Mucosa of rectum (tissue), 2 donors: ENCODE measurements at regions not wholly inside any gene's neighbourhood (a gene's known extent, or its start where the extent isn't known, plus 50 kb on each side); places are given as distances from the start of the nearest gene placed in this dataset.
A peak's percentile ranks its signal among the peaks of the same experiment; 100 is the strongest.

Experiments
- H3K27ac ChIP-seq, 2 donors: one replicate each; pipeline ENCODE4 v1.7.0; 2013; ENCODE audit warnings: inconsistent platforms in 2 of 2, low read depth in 2 of 2, low read length in 2 of 2
- H3K27me3 ChIP-seq, 2 donors: one replicate each; pipeline ENCODE4 v1.7.0; 2013; ENCODE audit warnings: low read length in 2 of 2; ENCODE audit not compliant: control insufficient read depth in 2 of 2, insufficient read depth in 2 of 2
- H3K36me3 ChIP-seq, 2 donors: one replicate each; pipeline ENCODE4 v1.7.0; 2013; ENCODE audit warnings: low read length in 2 of 2; ENCODE audit not compliant: control insufficient read depth in 2 of 2, insufficient read depth in 2 of 2
- H3K4me1 ChIP-seq, 2 donors: one replicate each; pipeline ENCODE4 v1.7.0; 2013; ENCODE audit warnings: low read length in 2 of 2, mild to moderate bottlenecking in 1 of 2; ENCODE audit not compliant: control insufficient read depth in 2 of 2, insufficient read depth in 2 of 2
- H3K4me3 ChIP-seq, 2 donors: one replicate each; pipeline ENCODE4 v1.7.0; 2013; ENCODE audit warnings: low read length in 2 of 2
- H3K9ac ChIP-seq, 2 donors: one replicate each; pipeline ENCODE4 v1.7.0; 2013; ENCODE audit warnings: low read length in 2 of 2, low read depth in 1 of 2, mild to moderate bottlenecking in 1 of 2
- H3K9me3 ChIP-seq, 2 donors: one replicate each; pipeline ENCODE4 v1.7.0; 2013; ENCODE audit warnings: low read length in 2 of 2; ENCODE audit not compliant: control insufficient read depth in 2 of 2
- donor health status: healthy.
- donor health status: Normal muscosa, but diverticular disease.

DNA sequence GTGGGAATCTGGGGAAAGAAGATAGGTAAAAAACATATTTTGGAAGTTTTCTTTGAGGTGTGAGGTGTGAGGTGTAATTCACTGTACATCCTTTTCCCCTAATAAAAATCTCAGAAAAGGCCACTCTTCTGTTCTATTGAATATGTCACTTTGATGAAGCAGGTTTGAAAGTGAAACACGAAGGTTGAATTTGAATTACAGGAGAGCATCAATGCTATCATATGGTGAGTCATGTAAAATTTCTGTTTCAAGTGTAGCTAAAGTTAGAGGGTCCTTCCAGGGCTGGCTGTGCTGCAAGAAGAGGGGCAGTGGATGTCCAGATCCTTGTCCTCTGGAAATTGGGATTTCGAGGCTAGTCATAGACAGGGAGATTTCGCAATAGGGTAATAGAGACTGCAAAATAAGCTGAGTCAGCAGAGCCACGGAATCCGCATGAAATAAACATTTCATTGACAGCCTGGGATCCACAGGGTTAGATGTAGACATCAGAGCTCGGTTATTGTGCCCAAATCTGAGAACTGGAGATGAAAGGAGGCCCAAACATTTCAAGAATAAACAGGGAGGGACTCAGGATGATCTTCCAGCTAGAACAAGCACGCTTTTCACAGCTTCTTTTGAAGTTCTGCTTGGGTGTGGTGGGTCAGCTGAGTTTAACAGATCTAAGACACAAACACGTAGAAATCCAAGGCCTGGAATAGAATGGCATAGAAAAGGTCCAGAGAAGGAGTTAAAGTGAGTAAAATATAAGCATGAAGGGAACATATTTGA, 194.4 kb upstream of the CDKN2B start:
- no peak overlapping the region for H3K27ac ChIP-seq
- peaks cover 0 to 6% of the 10 kb centered on the region in 2 donors for H3K27me3 ChIP-seq
- H3K36me3 ChIP-seq = no peaks in the 10 kb centered on the region

DNA sequence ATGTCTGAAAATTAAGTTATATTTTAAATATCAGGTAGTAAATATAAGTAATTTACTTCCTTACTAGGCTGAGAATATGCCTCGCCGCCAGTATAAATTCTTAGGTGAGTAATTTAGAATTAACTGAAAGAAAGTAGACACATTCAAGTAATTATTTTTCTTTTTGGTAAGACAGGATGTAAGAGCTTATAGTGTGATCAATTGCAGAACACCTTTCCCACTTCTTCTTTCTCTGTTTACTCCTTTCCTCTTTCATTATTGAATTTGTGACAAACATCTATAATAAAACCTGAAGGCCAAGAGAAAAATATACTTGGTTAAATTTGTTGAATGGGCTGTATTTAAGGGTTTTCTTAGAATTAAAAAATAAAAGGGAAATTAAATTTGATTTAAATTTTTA, 195.1 kb upstream of the CDKN2B start:
- no peak overlapping the region for H3K9ac ChIP-seq
- H3K27me3 ChIP-seq = peaks cover 0 to 6% of the 10 kb centered on the region in 2 donors
- H3K4me3 ChIP-seq = no peak overlapping the region
- no peaks in the 10 kb centered on the region for H3K9me3 ChIP-seq
- peaks cover 0 to 7% of the 10 kb centered on the region in 2 donors for H3K4me1 ChIP-seq
- H3K36me3 ChIP-seq = no peaks in the 10 kb centered on the region
- H3K27ac ChIP-seq = no peak overlapping the region

More for the DNA sequence above, 194.4 kb upstream of the CDKN2B start:
- Histone ChIP-seq H3K9ac (no peak overlapping the region), H3K4me3 (peak overlapping the region in 1 of 2 donors; percentile 14), H3K9me3 (no peaks in the 10 kb centered on the region), H3K4me1 (peaks cover 0 to 2% of the 10 kb centered on the region in 2 donors)

DNA sequence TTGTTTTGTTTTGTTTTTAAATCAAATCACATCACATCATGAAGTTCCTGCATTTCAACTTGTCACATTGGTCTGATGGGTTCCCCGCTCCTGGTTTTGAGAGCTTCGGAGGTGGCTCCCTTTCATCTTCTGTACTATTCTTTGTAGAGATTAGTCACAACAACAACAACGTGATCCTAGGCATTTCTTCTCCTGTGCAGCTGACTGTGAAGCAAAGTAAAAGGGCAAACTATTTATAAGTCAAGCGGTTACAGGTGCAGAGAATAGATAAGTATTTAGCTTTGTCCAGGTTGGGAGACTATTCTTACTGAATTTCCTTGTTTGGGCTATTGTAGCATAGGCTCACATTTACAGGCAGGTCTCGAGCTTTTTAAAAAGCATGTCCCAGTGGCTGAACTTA, 197.7 kb upstream of the CDKN2B start:
- peaks cover 0 to 7% of the 10 kb centered on the region in 2 donors for H3K4me1 ChIP-seq
- no peak overlapping the region for H3K27ac ChIP-seq
- H3K27me3 ChIP-seq = no peaks in the 10 kb centered on the region
- no peak overlapping the region for H3K9ac ChIP-seq
- H3K36me3 ChIP-seq = no peaks in the 10 kb centered on the region
- no peaks in the 10 kb centered on the region for H3K9me3 ChIP-seq
- no peak overlapping the region for H3K4me3 ChIP-seq

DNA sequence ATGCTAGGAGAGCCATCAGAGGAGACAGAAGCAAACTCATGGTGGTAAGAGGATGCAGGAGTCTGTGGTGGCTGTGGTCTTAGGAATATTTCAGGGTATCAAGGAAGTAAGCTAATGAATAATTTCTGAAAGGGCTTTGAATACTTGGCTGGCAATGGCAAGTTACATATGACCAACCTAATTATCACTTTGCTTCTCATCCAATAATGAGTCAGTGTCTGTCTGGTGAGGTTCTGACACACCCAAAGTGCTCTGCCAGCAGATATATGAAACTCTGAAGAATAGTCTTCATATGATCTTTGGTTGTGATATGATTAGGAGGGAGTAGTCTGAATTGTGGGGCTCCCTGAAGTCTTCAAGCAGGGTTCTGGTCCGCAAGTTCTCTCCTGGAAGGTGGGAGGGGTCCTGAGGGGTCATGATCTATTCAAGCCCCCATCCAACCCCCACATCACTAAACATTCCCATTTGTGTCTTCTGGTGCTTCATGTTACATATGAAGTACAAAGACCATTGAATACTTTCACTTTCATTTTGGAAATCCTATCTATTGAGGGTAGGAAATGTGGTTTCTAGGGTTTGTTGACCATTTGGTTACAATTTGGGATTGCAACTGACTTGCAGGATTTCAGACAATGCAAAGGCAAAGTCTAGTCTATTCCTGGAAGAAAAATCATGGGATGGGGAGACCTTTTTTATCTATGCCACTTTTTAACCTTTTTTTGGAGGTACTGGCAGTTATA, 199.9 kb upstream of the CDKN2B start:
- Histone ChIP-seq H3K9ac (no peak overlapping the region), H3K27ac (no peak overlapping the region), H3K4me3 (peak overlapping the region in 1 of 2 donors; percentile 26), H3K4me1 (peaks cover 0 to 5% of the 10 kb centered on the region in 2 donors), H3K27me3 (no peaks in the 10 kb centered on the region), H3K9me3 (no peaks in the 10 kb centered on the region), H3K36me3 (no peaks in the 10 kb centered on the region)

DNA sequence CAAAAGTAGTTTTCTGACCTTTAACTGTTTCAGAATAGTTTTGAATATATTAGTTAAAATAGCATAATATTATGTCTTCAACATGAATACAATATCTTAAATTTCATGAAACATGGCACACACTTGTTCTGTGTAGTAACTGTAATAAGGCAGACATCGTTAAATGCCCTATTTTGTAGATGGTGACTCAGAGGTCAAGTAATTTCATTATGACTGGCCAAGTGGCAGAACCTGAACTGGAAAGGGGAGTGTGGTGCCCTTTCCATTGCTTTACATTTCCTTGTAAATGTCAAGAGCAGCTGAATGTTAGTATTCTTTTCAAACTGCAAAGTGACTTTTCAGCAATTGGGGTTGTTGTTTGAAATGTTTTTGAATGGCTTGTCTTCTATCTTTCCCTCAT, 201.2 kb upstream of the CDKN2B start:
- no peak overlapping the region for H3K4me3 ChIP-seq
- H3K4me1 ChIP-seq = peaks cover 0 to 5% of the 10 kb centered on the region in 2 donors
- no peak overlapping the region for H3K27ac ChIP-seq
- no peaks in the 10 kb centered on the region for H3K27me3 ChIP-seq
- H3K9ac ChIP-seq = no peak overlapping the region
- no peaks in the 10 kb centered on the region for H3K36me3 ChIP-seq
- H3K9me3 ChIP-seq = no peaks in the 10 kb centered on the region

DNA sequence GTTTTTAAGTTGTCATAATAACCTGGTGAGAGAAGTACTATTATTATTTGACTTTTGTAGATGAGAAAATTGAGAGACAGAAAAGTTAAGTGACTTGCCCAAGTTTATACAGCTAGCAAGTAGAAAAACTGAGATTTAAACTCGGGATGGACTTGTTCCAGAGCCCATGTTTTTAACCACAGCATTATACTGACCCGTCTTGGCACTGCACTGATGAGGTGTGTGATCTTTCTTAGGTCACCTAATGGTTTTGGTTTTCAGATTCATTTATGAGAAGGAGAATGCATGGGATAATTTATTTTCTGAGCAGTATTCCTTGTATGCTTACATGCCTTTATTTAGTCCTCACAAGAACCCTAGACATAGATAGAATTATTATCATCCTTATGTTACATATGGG, 201.8 kb upstream of the CDKN2B start:
- peaks cover 0 to 5% of the 10 kb centered on the region in 2 donors for H3K4me1 ChIP-seq
- no peak overlapping the region for H3K27ac ChIP-seq
- no peaks in the 10 kb centered on the region for H3K9me3 ChIP-seq
- no peaks in the 10 kb centered on the region for H3K27me3 ChIP-seq
- no peak overlapping the region for H3K4me3 ChIP-seq
- H3K36me3 ChIP-seq = no peaks in the 10 kb centered on the region
- no peak overlapping the region for H3K9ac ChIP-seq

DNA sequence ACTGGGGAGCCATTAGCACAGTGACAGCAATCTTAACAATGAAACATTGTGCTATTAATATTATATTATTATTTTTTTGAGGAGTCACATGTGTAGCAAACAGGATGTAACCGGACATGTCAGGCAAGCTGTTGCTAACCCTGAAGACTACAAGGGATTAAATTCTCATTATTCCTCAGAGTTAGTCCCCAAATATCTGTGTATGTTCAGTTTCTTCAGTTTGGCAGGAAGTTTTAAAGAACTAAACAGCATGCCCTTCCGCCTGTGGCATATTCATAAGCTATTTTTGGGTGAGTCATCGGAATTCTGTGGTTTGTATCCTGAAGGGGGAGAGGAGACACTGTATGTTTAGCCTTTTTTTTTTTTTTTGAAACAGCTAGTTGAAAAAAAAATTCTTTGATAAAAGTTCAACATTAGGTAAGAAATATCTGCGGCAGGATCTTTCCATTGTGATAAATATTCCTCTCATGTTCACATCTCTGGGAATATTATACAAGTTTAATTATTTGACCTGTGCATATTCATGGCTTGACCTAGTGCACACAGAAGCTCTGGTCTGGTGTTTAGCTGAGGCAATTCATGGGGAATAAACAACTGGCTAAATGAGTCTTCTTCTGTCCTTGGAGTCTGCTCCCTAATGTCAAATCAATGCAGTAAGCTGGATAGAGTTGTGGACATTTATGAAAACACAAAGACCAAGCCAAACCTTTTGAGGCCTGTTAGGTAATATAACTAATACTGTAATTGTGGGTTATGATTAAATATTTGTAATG, 202.7 kb upstream of the CDKN2B start:
- H3K4me3 ChIP-seq = no peak overlapping the region
- no peaks in the 10 kb centered on the region for H3K9me3 ChIP-seq
- H3K36me3 ChIP-seq = no peaks in the 10 kb centered on the region
- H3K4me1 ChIP-seq = peaks cover 0 to 5% of the 10 kb centered on the region in 2 donors
- no peak overlapping the region for H3K9ac ChIP-seq
- H3K27ac ChIP-seq = no peak overlapping the region
- no peaks in the 10 kb centered on the region for H3K27me3 ChIP-seq

DNA sequence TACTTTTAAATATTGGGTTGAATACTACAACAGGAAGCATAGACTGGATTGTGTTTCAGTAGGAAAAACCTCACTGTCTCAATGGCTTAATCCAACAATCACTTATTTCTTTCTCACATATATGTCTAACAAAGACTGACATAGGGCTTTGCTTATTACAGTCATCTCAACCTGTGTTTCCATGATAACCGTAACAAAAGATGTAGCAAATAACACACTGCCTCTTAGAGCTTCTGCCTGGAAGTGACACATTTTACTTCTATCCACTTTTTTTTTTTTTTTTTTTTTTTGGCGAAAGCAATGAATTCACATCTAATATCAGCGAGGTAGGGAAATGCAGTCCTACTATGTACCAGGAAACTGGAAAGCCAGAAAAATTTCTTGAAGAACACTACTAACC, 204.9 kb upstream of the CDKN2B start:
- Histone ChIP-seq H3K9me3 (no peaks in the 10 kb centered on the region), H3K27me3 (no peaks in the 10 kb centered on the region), H3K27ac (no peak overlapping the region), H3K36me3 (no peaks in the 10 kb centered on the region), H3K4me1 (peaks cover 0 to 1% of the 10 kb centered on the region in 2 donors), H3K9ac (no peak overlapping the region), H3K4me3 (no peak overlapping the region)

DNA sequence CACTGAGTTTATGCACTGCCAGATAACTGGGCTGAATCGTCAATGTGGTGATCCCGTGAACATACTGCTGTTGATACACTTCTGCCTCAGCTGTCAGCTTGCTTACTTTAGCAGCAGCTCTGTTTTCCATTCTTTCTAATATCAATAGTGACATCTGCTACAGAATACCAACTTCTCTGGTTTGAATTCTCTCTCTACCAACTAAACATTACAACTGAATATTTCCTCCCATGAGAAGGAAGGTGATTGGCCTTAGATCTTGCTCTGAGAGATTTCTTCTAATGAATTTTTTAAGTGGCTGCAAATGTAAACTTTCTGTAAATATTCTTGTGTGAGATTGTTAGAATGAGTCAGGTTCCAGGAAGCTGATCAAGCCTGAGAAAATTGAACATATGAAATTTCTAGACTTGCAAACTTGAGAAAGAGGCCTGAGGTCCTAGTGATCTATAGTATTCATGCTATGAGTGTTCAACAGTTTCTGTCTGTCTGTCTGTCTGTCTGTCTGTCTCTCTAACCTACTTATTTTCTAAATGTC, 205.5 kb upstream of the CDKN2B start:
- H3K9ac ChIP-seq = no peak overlapping the region
- no peak overlapping the region for H3K27ac ChIP-seq
- no peak overlapping the region for H3K4me3 ChIP-seq
- no peaks in the 10 kb centered on the region for H3K27me3 ChIP-seq
- H3K9me3 ChIP-seq = no peaks in the 10 kb centered on the region
- no peaks in the 10 kb centered on the region for H3K4me1 ChIP-seq
- no peaks in the 10 kb centered on the region for H3K36me3 ChIP-seq

DNA sequence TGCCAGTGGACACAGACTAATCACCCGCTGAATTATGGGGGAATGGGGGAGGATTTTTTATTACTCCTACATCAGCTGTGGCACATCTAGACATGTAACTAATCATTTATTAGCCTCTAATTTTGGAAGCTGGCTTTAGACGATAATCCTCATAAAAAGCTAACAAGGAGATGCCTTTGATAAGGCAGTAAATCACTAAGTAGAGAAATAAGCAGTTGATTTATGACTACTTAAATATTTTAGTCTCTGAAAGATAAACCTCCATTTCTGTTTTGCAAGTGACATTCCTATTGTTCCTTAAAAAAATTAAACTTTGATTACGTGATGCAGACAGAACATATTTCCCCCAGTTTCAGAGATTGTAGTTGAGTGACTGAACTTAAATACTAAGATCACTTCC, 206.4 kb upstream of the CDKN2B start:
- no peak overlapping the region for H3K27ac ChIP-seq
- no peaks in the 10 kb centered on the region for H3K27me3 ChIP-seq
- no peak overlapping the region for H3K4me3 ChIP-seq
- no peak overlapping the region for H3K9ac ChIP-seq
- H3K4me1 ChIP-seq = no peaks in the 10 kb centered on the region
- H3K9me3 ChIP-seq = no peaks in the 10 kb centered on the region
- no peaks in the 10 kb centered on the region for H3K36me3 ChIP-seq
